SK-N-SH (cell line): ENCODE measurements at regions not wholly inside any gene's neighbourhood (a gene's known extent, or its start where the extent isn't known, plus 50 kb on each side); places are given as distances from the start of the nearest gene placed in this dataset.

Source experiments
- CTCF ChIA-PET: fragments of 300-600, 350-600 bp; formaldehyde crosslinking; extraction: SDS; loops from one replicate; lab custom pipeline; 2021; lab: Yijun Ruan, JAX
- POLR2A ChIA-PET: fragments of 350-600 bp; sonication (Branson Sonifier 250); formaldehyde crosslinking; extraction: SDS; loops from one replicate; lab custom pipeline; 2020; ENCODE audit warnings: antibody characterized with exemption, inconsistent platforms; lab: Yijun Ruan, JAX
- DNase-seq: peaks from one replicate; pipeline ENCODE4 v3.0.0; 2012
- H2AFZ ChIP-seq: fragments of 200-600 bp; sonication (generic); 2 replicates; pipeline ENCODE4 v1.8.1; 2016; ENCODE audit warnings: antibody characterized with exemption, mild to moderate bottlenecking, low read depth
- H3F3A ChIP-seq: fragments of 200-600 bp; sonication (generic); replicated peaks from 2 replicates; pipeline ENCODE3; 2016; ENCODE audit warnings: antibody characterized with exemption, mild to moderate bottlenecking; ENCODE audit not compliant: insufficient read depth
- H3K27ac ChIP-seq, 2 experiments: fragments of 200-500 bp in 1 of 2; fragments of 200-600 bp in 1 of 2; sonication (Bioruptor generic) in 1 of 2; sonication (generic), shearing (Covaris generic) in 1 of 2; 2 replicates each; pipeline versions ENCODE4 v1.5.1 to v1.6.1; 2014 to 2016; ENCODE audit warnings: low read depth in 2 of 2, inconsistent platforms in 1 of 2, low read length in 1 of 2, mild to moderate bottlenecking in 1 of 2, mixed read lengths in 1 of 2
- H3K27me3 ChIP-seq: fragments of 200-600 bp; sonication (generic), shearing (Covaris generic); 2 replicates; pipeline ENCODE4 v1.6.1; 2016; ENCODE audit warnings: mixed run types; ENCODE audit not compliant: insufficient read depth
- H3K36me3 ChIP-seq, 2 experiments: fragments of 200-500 bp in 1 of 2; fragments of 200-600 bp in 1 of 2; sonication (Bioruptor generic) in 1 of 2; sonication (generic) in 1 of 2; replicated peaks in 1 of 2; 2 replicates each; pipeline versions ENCODE3 to v1.5.1; 2014 to 2016; ENCODE audit warnings: low read length in 1 of 2, mild to moderate bottlenecking in 1 of 2; ENCODE audit not compliant: insufficient read depth in 2 of 2, control insufficient read depth in 1 of 2
- H3K4me1 ChIP-seq, 2 experiments: fragments of 200-500 bp in 1 of 2; fragments of 200-600 bp in 1 of 2; sonication (Bioruptor generic) in 1 of 2; sonication (generic), shearing (Covaris generic) in 1 of 2; 2 replicates each; pipeline versions ENCODE4 v1.5.1 to v1.6.1; 2014 to 2016; ENCODE audit warnings: low read depth in 1 of 2, low read length in 1 of 2, mixed run types in 1 of 2; ENCODE audit not compliant: insufficient read depth in 2 of 2, control insufficient read depth in 1 of 2
- H3K4me2 ChIP-seq: fragments of 200-600 bp; sonication (generic), shearing (Covaris generic); 2 replicates; pipeline ENCODE4 v1.6.1; 2017; ENCODE audit warnings: mixed run types
- H3K4me3 ChIP-seq, 2 experiments: fragments of 200-500 bp in 1 of 2; fragments of 200-600 bp in 1 of 2; sonication (Bioruptor generic) in 1 of 2; sonication (generic), shearing (Covaris generic) in 1 of 2; 2 replicates each; pipeline versions ENCODE4 v1.5.1 to v1.8.1; 2014 to 2016; ENCODE audit warnings: low read depth in 2 of 2, inconsistent platforms in 1 of 2, low read length in 1 of 2, mild to moderate bottlenecking in 1 of 2, mixed read lengths in 1 of 2, moderate library complexity in 1 of 2
- H3K79me2 ChIP-seq: fragments of 200-600 bp; sonication (generic); 2 replicates; pipeline ENCODE4 v1.8.1; 2017; ENCODE audit warnings: mild to moderate bottlenecking; ENCODE audit not compliant: insufficient read depth
- H3K9ac ChIP-seq: fragments of 200-600 bp; sonication (generic); 2 replicates; pipeline ENCODE4 v1.6.1; 2017; ENCODE audit warnings: mixed run types
- H3K9me2 ChIP-seq: fragments of 200-600 bp; sonication (generic); 2 replicates; pipeline ENCODE4 v1.6.1; 2017; ENCODE audit warnings: mixed run types
- H3K9me3 ChIP-seq: fragments of 200-600 bp; sonication (generic); 2 replicates; pipeline ENCODE4 v1.6.1; 2017; ENCODE audit warnings: mixed run types, mild to moderate bottlenecking, moderate library complexity
- H4K20me1 ChIP-seq: fragments of 200-600 bp; sonication (generic); 2 replicates; pipeline ENCODE4 v1.6.1; 2017; ENCODE audit warnings: mild to moderate bottlenecking, mixed run types; ENCODE audit not compliant: insufficient read depth
- CTCF ChIP-seq: fragments of 200-600 bp; sonication (generic); IDR thresholded peaks from 2 replicates; pipeline ENCODE4 v1.6.1; 2017; ENCODE audit warnings: antibody characterized with exemption, mild to moderate bottlenecking, moderate library complexity
- ELF1 ChIP-seq: IDR thresholded peaks from 2 replicates; pipeline ENCODE4 v1.4.0; 2012
- EP300 ChIP-seq, 2 experiments: IDR thresholded peaks; 2 replicates each; pipeline versions ENCODE4 v1.4.0 to v1.6.1; 2012; ENCODE audit warnings: borderline replicate concordance in 1 of 2, low read depth in 1 of 2, low read length in 1 of 2
- FOSL2 ChIP-seq: IDR thresholded peaks from 2 replicates; pipeline ENCODE4 v1.4.0; 2012; ENCODE audit warnings: low read depth, mild to moderate bottlenecking, moderate library complexity, borderline replicate concordance
- GABPA ChIP-seq: IDR thresholded peaks from 2 replicates; pipeline ENCODE4 v1.4.0; 2012; ENCODE audit warnings: low read depth, mild to moderate bottlenecking
- JUND ChIP-seq: IDR thresholded peaks from 2 replicates; pipeline ENCODE4 v1.4.0; 2012
- MAX ChIP-seq: IDR thresholded peaks from 2 replicates; pipeline ENCODE4 v1.4.0; 2012; ENCODE audit warnings: low read depth
- MXI1 ChIP-seq: IDR thresholded peaks from 2 replicates; pipeline ENCODE4 v1.6.1; 2012; ENCODE audit warnings: mild to moderate bottlenecking, low read depth, low read length, improper control_type of control experiment
- NFIC ChIP-seq: IDR thresholded peaks from 2 replicates; pipeline ENCODE4 v1.4.0; 2012; ENCODE audit warnings: borderline replicate concordance
- NRF1 ChIP-seq: IDR thresholded peaks from 2 replicates; pipeline ENCODE4 v1.6.1; 2012; ENCODE audit warnings: low read depth, mild to moderate bottlenecking, low read length
- PBX3 ChIP-seq: IDR thresholded peaks from 2 replicates; pipeline ENCODE4; 2012
- POLR2AphosphoS5 ChIP-seq: IDR thresholded peaks from 2 replicates; pipeline ENCODE4 v1.6.1; 2012; ENCODE audit warnings: low read depth, low read length
- RAD21 ChIP-seq: IDR thresholded peaks from 2 replicates; pipeline ENCODE4 v1.6.1; 2012; ENCODE audit warnings: mild to moderate bottlenecking, low read length
- RCOR1 ChIP-seq: fragments of 150-350 bp; IDR thresholded peaks from 2 replicates; pipeline ENCODE4 v1.6.1; 2017; ENCODE audit warnings: antibody characterized with exemption, low read length
- RFX5 ChIP-seq: IDR thresholded peaks from 2 replicates; pipeline ENCODE4 v1.6.1; 2012; ENCODE audit warnings: mild to moderate bottlenecking, improper control_type of control experiment, low read length
- RXRA ChIP-seq: IDR thresholded peaks from 2 replicates; pipeline ENCODE4 v1.4.0; 2012; ENCODE audit warnings: low read depth, mild to moderate bottlenecking, borderline replicate concordance
- SIN3A ChIP-seq: IDR thresholded peaks from 2 replicates; pipeline ENCODE4 v1.6.1; 2012; ENCODE audit warnings: low read depth, mild to moderate bottlenecking, low read length, moderate library complexity, borderline replicate concordance
- TAF1 ChIP-seq: IDR thresholded peaks from 2 replicates; pipeline ENCODE4 v1.6.1; 2012; ENCODE audit warnings: low read depth, mild to moderate bottlenecking, low read length, moderate library complexity, borderline replicate concordance
- TCF12 ChIP-seq: IDR thresholded peaks from 2 replicates; pipeline ENCODE4 v1.4.0; 2012
- USF2 ChIP-seq: fragments of 150-350 bp; IDR thresholded peaks from 2 replicates; pipeline ENCODE4 v1.6.1; 2017; ENCODE audit warnings: antibody characterized with exemption, low read length, low read depth, borderline replicate concordance
- ZBTB33 ChIP-seq: IDR thresholded peaks from 2 replicates; pipeline ENCODE4 v1.4.0; 2012; ENCODE audit warnings: low read depth, borderline replicate concordance
- WGBS: methylation state at CpG from one replicate; pipeline ENCODE4 v1.1.6; 2017; ENCODE audit warnings: low lambda C conversion rate; 5-methylcytosine and 5-hydroxymethylcytosine counted together

GRCh38 chr9:78539904-78540303 is 243.0 kb downstream of the PSAT1 start (continued):
- no peak for TF ChIP-seq ZBTB33
- TF ChIP-seq POLR2AphosphoS5: peak; percentile 47; the same call in 1 of the 2 replicates
- peak; percentile 62; the same call in 1 of the 2 replicates for TF ChIP-seq FOSL2
- TF ChIP-seq JUND: peak; percentile 66
- no peak for TF ChIP-seq USF2
- TF ChIP-seq NFIC: peak; percentile 95
- peak; percentile 92 for TF ChIP-seq TCF12
- TF ChIP-seq RCOR1: no peak
- no peak; the same call in 1 of the 2 replicates for TF ChIP-seq GABPA
- peak; percentile 86 for TF ChIP-seq RXRA
- no peak for TF ChIP-seq CTCF
- TF ChIP-seq MAX: peak; percentile 74
- 0 out of 2 replicates have a peak, but pooled peaks have one; percentile 8 for TF ChIP-seq ELF1

- ChIA-PET CTCF (no interaction called here), POLR2A (no interaction called here)
- peaks cover 6% of the 10 kb centered on the region for H3F3A ChIP-seq
- H3K27ac ChIP-seq: no peak overlapping the region
- no peaks in the 10 kb centered on the region for H4K20me1 ChIP-seq
- no peak overlapping the region for H3K4me2 ChIP-seq
- no peaks in the 10 kb centered on the region for H3K36me3 ChIP-seq
- no peak for DNase-seq
- H3K79me2 ChIP-seq: no peaks in the 10 kb centered on the region
- H3K27me3 ChIP-seq: no peaks in the 10 kb centered on the region
- 85% methylated on average over 9 of the region's 9 CpGs for WGBS
- no peak overlapping the region for H3K9ac ChIP-seq
- no peak overlapping the region for H3K4me3 ChIP-seq
- H2AFZ ChIP-seq: no peak overlapping the region
- H3K9me2 ChIP-seq: no peaks in the 10 kb centered on the region
- H3K9me3 ChIP-seq: no peaks in the 10 kb centered on the region
- H3K4me1 ChIP-seq: peaks cover 6 to 8% of the 10 kb centered on the region in 2 experiments
- TF ChIP-seq RCOR1 (no peak), FOSL2 (no peak), USF2 (no peak), SIN3A (no peak), PBX3 (no peak), TCF12 (no peak), ELF1 (no peak), EP300 (IDR thresholded peaks at IDR 0.05; ENCODE audit: borderline replicate concordance in 1 of 2, low read depth in 1 of 2, low read length in 1 of 2) (no peak), NRF1 (no peak), ZBTB33 (no peak), RAD21 (no peak), MXI1 (no peak), TAF1 (no peak), RXRA (no peak), RFX5 (no peak)
These were observed 245.0 kb downstream of the PSAT1 start for GRCh38 chr9:78541868-78542443.
